Superior temporal gyrus (tissue), 1 donor: ENCODE measurements at regions not wholly inside any gene's neighbourhood (a gene's known extent, or its start where the extent isn't known, plus 50 kb on each side); places are given as distances from the start of the nearest gene placed in this dataset.
A peak's percentile ranks its signal among the peaks of the same experiment; 100 is the strongest.
"Not testable (repeated sequence)": the region's sequence is repeated elsewhere in the genome, so short reads cannot be mapped to it uniquely, and the experiment has no call there.

Experiments
- DNase-seq: peaks from one replicate; pipeline ENCODE4 v3.0.0-alpha.2; 2016; ENCODE audit errors: extremely low spot score

- no peak for DNase-seq
Measured at GRCh38 chr1:38611664-38612211, 247.8 kb downstream of the RRAGC start.

DNA sequence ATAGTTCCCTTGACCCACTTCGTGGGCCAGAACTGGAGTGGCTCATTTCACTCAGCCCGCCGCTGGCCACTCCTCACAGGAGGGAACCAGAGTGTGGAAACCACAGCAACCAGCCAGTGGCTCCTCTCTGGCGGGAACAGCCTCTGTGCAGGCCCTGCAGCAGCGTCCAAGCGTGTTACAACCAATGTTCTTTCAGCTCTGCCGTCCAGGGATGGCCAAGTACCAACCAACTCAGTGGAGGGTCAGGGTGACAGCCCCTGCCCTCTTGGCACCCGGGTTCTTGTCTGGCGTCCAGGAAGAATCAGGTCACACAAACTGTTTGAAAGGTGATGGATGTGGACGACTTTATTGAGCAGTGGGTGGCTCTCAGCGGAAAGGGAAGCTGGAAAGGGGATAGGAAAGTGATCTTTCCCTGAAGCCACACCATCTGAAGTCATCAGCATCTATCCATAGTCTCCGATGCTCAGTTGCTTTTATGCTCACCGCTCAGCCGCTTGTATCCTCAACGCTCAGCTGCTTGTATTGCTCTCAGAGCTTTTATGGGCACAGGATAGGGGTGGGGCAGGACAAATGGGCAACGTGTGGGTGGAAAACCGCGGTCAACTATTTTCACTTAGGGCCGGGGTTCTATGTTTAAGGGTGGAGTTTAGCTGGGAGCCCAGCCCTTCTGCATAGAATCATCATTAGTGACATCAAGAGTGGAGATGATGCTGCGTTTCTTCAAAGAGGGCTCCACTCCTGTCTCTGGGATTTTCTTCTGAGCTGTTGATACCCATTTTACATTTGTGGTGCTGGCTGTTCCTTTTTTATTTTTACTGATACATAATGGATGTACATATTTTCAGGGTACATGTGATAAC, 250.2 kb downstream of the RRAGC start:
- no peak for DNase-seq

DNA sequence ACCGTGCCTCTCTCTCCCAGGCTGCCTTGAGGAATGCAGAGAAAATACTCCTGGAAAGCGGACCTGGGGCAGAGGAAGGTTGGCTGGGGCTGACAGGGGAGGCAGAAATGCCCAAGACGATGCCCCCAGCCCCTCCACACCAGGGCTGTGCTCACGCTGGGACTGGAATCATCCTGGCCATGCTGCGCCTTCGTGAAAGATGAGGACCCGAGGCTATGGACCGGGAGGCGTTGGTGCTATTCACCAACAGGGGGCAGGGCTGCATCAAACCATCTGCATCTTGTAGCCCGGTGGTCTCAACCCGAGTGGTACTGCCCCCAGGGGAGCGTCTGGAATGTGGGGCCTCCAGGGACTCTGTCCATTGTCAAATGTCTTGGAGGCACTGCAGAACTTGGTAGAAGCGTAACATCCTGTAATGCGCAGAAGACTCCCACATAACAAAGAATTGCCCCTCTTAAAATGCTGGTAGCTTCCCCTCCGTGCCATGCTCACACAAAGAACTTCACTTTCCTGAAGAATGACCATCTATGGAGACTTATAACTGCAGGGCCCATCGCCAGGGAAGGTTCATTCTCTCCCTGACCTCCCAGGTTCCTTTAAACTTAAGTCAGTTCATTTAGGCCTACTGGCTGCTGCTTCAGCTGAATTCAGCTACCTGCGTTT, 251.2 kb downstream of the RRAGC start:
- no peak for DNase-seq

DNA sequence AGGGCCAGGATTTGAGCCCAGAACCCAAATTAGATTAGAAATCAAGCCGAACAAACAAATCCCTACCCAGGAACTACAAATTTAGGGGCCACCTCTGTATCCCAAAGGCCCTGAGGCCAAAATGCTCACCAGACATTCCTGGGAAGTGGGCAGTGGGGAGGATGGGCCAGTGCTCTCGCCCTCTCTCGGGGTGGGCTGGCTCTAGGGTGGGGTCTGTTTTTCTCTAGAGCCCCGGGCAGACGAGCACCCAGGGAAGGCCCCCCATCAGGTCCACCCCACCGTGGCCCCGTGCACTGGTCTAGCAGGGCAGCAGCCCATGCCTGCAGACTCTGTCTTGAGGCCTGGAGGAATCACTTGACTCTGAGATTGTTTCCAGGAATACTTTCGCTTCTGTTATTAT, 252.0 kb downstream of the RRAGC start:
- DNase-seq, result no peak

- DNase-seq, result no peak
Measured at GRCh38 chr1:38605063-38605462, 254.5 kb downstream of the RRAGC start.

- no peak for DNase-seq
Measured at GRCh38 chr1:38603907-38604306, 255.7 kb downstream of the RRAGC start.

- DNase-seq, result no peak
Measured at GRCh38 chr1:38600905-38601304, 258.7 kb downstream of the RRAGC start.

GRCh38 chr1:38600286-38600685, 259.3 kb downstream of the RRAGC start:
- no peak for DNase-seq

- DNase-seq, result no peak
Measured at GRCh38 chr1:38598118-38598517, 261.5 kb downstream of the RRAGC start.

DNA sequence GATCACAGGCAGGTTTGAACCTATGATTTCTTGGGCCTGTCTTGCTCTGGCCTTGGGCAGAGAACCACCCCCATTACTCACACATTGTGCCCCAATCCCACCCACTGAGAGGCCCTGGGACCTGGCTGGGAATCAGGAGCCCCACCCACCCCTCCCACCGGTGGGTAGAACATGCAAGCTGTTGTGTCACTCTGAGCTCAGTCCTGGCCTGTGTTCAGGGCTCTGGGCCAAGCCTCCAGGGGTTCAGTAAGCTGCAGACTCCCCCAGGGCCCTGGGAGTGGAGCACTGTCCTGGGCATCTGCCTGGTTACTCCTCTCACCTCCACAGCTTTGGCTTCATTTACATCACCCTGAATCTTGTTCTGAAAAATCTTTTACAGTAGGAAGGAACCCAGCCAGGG, 270.5 kb downstream of the RRAGC start:
- no peak for DNase-seq

DNA sequence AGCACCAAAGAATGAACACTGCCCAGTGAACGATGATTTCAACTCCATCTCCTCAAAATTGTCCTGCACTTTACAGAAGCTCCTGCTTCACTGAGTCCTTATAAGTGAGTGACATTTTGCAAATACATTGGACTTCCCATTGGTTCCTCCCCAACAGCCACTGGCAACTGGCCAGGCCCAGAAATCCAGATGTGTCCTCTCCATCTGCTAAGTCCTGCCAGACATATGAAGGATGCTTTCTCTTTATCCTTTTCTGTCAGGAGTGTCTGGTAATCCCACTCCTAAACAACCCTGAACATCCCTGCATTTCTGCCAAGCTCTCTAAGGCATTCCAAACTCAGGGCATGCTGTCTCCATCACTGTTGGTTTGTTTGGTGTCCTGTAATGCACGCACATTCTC, 271.8 kb downstream of the RRAGC start:
- no peak for DNase-seq

- peak; percentile 54 for DNase-seq
Measured at GRCh38 chr1:38586993-38587646, 272.5 kb downstream of the RRAGC start.

GRCh38 chr1:38585971-38586370, 273.6 kb downstream of the RRAGC start:
- DNase-seq, result peak; percentile 33

DNA sequence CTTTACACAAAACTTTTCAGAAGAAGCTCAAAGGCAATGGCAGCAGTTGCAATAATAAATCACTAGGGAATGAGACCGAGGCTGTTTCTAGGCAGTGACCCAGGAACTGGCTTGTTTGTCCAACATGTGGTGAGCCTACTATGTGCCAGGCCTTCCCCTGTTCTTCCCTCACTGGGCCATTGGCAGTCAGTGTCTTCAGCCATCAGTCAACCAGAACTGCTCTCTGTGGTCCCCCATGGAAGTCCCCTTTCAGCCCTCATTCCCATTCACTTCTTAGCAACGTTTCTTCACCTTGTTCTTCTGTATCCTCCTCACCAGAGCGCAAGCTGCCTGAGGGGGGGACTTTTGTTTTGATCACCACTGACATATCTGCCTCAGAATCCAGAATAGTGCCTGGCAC, 274.1 kb downstream of the RRAGC start:
- DNase-seq, result no peak

- no peak for DNase-seq
Measured at GRCh38 chr1:38584448-38585355, 274.9 kb downstream of the RRAGC start.

- not testable (repeated sequence) for DNase-seq
Measured at GRCh38 chr1:38583287-38583686, 276.3 kb downstream of the RRAGC start.

DNA sequence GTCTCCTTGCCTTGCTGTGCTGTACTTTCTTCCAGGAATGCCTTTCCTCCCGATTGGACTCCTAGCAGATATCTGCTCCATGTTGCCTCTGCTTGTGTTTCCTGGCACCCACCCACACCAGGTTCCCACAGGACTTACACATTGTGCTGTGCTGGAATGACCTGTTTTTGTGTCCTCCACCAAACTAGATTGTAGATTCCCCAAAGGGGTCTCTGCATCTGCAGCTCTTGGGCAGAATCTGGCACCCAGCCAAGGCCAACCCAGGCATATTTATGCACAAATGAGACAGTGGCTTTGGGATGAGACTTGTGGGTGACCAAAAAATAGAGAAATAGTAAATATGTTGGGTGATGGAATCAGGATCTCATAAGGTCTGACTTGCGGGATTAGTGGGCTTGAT, 278.2 kb downstream of the RRAGC start:
- DNase-seq, result no peak

DNA sequence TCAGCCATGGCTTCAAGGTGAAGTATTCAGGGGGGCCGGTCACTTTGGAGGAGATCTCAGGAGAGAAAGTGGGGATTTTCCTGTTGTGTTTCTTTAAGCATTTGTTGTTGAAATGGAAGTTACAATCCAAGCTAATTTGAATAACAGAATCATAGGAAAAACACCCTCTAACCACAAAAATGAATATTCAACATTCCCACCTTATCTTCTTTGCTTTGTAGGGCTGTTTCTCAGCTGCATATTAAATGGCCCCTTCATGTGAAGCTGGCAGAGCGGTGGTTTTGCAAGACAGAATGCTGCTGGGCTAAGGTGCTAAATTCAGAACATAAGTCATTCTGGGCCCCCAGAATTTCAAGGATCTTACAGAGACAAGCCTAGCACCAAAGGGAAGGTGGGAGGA, 279.0 kb downstream of the RRAGC start:
- DNase-seq, result no peak

DNA sequence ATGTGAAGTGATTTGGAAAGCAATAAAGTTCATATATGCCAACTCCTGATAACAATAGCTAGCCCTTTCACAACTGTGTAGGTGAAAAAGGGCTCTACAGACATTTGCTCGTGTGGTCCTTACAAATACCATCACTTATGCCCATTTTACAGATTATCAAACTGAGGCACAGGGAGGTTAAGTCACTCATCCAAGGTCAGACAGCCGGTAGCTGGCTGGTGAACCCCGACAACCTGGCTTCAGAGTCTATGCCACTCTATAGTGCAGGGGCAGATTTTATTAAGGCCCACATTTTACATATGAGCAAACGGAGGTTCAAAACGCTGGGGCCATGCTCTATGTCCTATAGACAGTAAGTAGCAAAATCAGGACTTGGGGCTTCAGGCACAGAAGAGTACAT, 280.5 kb downstream of the RRAGC start:
- DNase-seq, result no peak

DNA sequence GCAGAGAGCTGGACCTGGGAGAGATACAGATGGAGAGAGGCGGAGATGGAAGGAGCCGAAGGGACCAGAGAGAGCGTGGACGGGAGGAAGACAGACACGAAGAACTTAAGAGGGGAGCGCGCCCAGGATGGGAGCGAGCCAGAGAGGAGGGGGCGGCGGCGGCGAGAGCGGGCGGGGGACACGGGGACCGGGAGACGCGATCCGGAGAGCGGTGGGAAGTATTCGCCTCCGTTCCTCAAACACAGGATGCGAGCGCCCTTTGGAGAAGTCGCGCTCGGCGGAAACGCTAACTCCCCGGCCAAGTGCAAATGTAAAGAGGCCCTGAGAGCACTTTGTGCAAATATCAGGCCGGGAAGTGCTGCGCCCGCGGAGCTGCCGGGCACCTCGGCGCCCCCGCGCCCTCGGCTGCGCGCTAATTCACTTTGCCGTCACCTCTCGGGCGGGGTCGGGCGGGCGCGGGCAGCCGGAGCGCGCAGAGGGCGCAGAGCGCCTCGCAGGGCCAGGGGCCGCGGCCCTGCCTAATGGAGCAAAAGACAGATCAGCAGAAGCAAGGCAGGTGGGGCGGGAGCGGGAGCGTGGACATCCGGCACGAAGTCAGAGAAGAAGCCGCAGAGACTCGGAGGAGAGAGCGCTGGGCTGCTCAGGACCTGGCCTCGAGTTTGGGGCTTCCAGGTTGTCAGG, 281.2 kb downstream of the RRAGC start:
- DNase-seq, result no peak

GRCh38 chr1:38577937-38578270, 281.7 kb downstream of the RRAGC start:
- no peak for DNase-seq
